HepG2 (cell line): ENCODE measurements at regions not wholly inside any gene's neighbourhood (a gene's known extent, or its start where the extent isn't known, plus 50 kb on each side); places are given as distances from the start of the nearest gene placed in this dataset.

Experiments
- ZNF34 ChIP-seq: sonication (generic); formaldehyde crosslinking; IDR thresholded peaks from 2 replicates; pipeline ENCODE4 v1.4.0; 2020; ENCODE audit warnings: mild to moderate bottlenecking, missing genetic modification reagents, borderline replicate concordance
- ZNF660 ChIP-seq: sonication (generic); formaldehyde crosslinking; IDR thresholded peaks from 2 replicates; pipeline ENCODE4 v1.5.1; 2020; ENCODE audit warnings: mild to moderate bottlenecking, low read depth, missing genetic modification reagents, borderline replicate concordance

DNA sequence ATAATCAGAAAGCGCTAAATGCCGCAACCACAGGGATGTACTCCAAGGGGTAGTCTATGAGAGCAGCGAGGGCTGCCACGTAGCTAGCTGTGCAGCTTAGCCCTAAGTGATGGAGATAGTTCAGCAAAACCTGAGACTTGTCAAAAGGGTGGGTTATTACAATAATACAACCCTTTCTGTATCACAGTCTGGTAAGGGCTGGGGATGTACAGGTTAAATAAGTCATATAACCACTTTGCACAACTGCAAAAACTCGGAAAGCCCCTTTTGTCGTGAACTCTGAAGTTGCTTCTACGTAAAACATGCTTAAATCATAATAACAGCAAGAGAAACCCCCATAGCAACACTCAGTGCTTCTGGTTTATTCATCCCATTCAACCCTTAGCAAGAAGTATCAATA, 598.8 kb downstream of the SUCLG1 start:
- no peak for TF ChIP-seq ZNF660 (CRISPR knock-in tag)
- TF ChIP-seq ZNF34 (CRISPR knock-in tag) = no peak
